NCI-H2081 treated with DMSO at 0.1 percent for 48 hours (cell line): ENCODE measurements at regions not wholly inside any gene's neighbourhood (a gene's known extent, or its start where the extent isn't known, plus 50 kb on each side); places are given as distances from the start of the nearest gene placed in this dataset.

Source experiments
- DNase-seq: peaks from one replicate; lab custom pipeline; 2025; lab: John Stamatoyannopoulos, UW

- no peak for DNase-seq
Measured at GRCh38 chr13:76440568-76440967, 445.6 kb downstream of the KCTD12 start.

GRCh38 chr13:76439546-76439945 lies 446.7 kb downstream of the KCTD12 start:
- no peak for DNase-seq

GRCh38 chr13:76438050-76438449 lies 448.2 kb downstream of the KCTD12 start:
- no peak for DNase-seq

- no peak for DNase-seq
Measured at GRCh38 chr13:76425935-76426334, 460.3 kb downstream of the KCTD12 start.

- no peak for DNase-seq
Measured at GRCh38 chr13:76421011-76421410, 465.2 kb downstream of the KCTD12 start.

- DNase-seq: no peak
Measured at GRCh38 chr13:76418404-76418803, 467.8 kb downstream of the KCTD12 start.

- no peak for DNase-seq
Measured at GRCh38 chr13:76414320-76414719, 471.9 kb downstream of the KCTD12 start.

GRCh38 chr13:76406243-76406642 lies 480.0 kb downstream of the KCTD12 start:
- no peak for DNase-seq

GRCh38 chr13:76398425-76398824 lies 487.8 kb downstream of the KCTD12 start:
- no peak for DNase-seq

GRCh38 chr13:76397413-76397812 lies 488.8 kb downstream of the KCTD12 start:
- no peak for DNase-seq

GRCh38 chr13:76389321-76389720 lies 496.9 kb downstream of the KCTD12 start:
- DNase-seq: no peak

GRCh38 chr13:76387566-76387965 lies 498.6 kb downstream of the KCTD12 start:
- no peak for DNase-seq

GRCh38 chr13:76386321-76386720 lies 499.9 kb downstream of the KCTD12 start:
- DNase-seq: no peak

GRCh38 chr13:76385586-76385985 lies 500.6 kb downstream of the KCTD12 start:
- DNase-seq: no peak

GRCh38 chr13:76383676-76384461 lies 502.3 kb downstream of the KCTD12 start:
- no peak for DNase-seq

GRCh38 chr13:76380446-76381065 lies 505.6 kb downstream of the KCTD12 start:
- DNase-seq: no peak

- no peak for DNase-seq
Measured at GRCh38 chr13:76379341-76380105, 506.7 kb downstream of the KCTD12 start.

GRCh38 chr13:76378767-76379166 lies 507.4 kb downstream of the KCTD12 start:
- no peak for DNase-seq

GRCh38 chr13:76363682-76364289 lies 522.4 kb downstream of the KCTD12 start:
- no peak for DNase-seq

GRCh38 chr13:76361868-76362267 lies 524.3 kb downstream of the KCTD12 start:
- DNase-seq: no peak

GRCh38 chr13:76351541-76352229 lies 534.5 kb downstream of the KCTD12 start:
- no peak for DNase-seq

GRCh38 chr13:76350399-76350798 lies 535.8 kb downstream of the KCTD12 start:
- no peak for DNase-seq
